COLO668 (cell line): ENCODE measurements at regions not wholly inside any gene's neighbourhood (a gene's known extent, or its start where the extent isn't known, plus 50 kb on each side); places are given as distances from the start of the nearest gene placed in this dataset.
A peak's percentile ranks its signal among the peaks of the same experiment; 100 is the strongest.
"Not testable (repeated sequence)": the region's sequence is repeated elsewhere in the genome, so short reads cannot be mapped to it uniquely, and the experiment has no call there.

Source experiments
- DNase-seq: peaks from one replicate; lab custom pipeline; 2025; ENCODE audit not compliant: unreplicated experiment; lab: John Stamatoyannopoulos, UW

GRCh38 chr4:111022758-111023157, 399.9 kb upstream of the PITX2 start:
- no peak for DNase-seq

GRCh38 chr4:111027526-111027925, 404.6 kb upstream of the PITX2 start:
- DNase-seq, result no peak

DNA sequence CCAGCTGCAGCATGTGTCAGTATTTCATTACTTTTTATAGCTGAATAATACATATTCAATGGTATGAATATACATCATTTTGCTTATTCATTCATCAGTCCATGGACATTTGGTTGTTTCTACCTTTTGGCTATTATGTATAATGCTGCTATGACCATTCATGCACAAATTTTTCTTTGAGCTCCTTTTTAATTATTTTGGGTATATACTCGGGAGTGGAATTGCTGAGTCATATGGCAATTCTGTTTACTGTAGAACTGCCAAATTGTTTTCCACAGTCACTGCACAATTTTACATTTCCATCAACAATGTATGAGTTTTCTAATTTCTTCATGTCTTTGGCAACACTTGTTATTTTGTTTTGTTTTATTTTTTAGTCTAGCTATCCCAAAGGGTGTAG, 405.9 kb upstream of the PITX2 start:
- no peak for DNase-seq

DNA sequence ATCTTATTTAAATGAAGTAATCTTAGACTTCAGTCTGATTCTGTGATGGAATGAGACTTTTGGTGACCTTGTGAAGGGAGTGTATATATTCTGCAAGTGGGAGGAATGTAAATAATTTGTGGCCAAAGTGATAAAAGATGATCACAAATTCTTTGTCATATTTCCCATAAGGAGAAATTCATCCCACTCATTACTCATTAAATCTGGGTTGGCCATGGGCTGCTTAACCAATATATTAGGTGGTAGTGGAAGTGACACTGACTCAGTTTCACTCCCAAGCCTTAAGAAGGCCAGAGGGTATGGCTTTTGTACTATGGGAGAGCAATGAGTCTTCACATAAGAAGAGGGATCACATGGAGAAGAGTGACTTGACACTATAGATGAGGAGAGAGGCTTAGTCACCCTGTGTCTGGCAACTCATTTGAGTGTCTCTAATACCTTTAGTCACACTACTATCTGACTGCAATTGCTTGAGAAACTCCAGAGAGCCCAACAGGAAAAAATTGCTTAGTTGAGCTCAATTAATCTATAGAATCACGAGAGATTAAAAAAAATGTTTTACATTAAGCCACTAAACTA, 408.2 kb upstream of the PITX2 start:
- DNase-seq, result no peak

GRCh38 chr4:111031596-111031995, 408.7 kb upstream of the PITX2 start:
- no peak for DNase-seq

DNA sequence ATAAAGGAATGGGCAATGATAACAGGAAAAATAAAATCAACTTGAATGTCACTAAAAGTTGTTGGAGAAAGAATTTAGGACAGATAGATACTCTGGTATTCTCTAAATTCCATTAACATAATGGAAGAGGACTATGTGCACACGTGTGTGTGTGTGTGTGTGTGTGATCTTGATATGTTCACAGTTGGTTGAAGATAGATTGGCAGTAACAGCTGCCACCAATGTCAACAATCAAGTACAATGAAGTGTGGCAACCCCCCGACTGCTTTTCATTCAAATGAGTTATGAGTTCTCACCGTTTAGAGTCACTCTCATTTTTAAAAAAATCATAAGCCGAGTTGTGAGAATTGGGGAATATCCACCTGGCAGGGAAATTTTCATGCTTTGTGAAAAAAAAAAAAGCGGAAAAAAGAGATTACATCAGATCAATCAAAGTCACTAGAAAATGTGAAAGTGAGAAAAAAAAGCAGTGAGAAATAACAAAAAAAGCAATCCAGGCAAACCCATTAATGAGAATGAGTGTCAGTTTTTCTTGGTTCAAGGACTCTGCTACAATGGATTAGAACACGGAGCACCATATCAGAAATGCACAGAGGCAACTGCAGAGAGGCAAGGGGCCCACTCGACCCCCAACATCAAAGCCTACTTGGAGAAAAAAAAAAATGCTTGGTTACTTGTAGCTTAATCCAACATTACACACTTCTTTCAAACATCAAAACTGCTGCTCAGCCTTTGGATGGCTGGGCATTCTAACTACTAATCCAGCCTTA, 414.9 kb upstream of the PITX2 start:
- peak; percentile 63 for DNase-seq

DNA sequence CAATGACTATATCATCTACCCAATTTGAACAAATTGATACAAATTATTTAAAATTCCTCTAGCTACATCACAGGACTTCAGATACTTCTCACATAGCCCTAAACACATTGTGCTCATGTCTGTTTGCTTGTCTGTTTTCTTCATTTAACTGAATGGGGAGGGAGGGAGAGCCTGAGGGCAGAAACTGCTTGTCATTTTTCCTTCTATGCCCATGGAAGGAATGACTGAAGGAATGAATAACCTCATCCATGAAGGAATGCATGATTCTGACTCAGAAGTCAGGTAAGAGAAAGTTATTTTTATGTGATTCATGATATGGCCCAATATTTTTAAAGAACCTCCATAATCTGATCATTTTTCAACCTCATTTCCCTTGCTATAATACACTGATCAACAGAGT, 418.0 kb upstream of the PITX2 start:
- no peak for DNase-seq

GRCh38 chr4:111043286-111043685, 420.4 kb upstream of the PITX2 start:
- no peak for DNase-seq

- no peak for DNase-seq
Observed at GRCh38 chr4:111045992-111046391, 423.1 kb upstream of the PITX2 start.

GRCh38 chr4:111046811-111047210, 423.9 kb upstream of the PITX2 start:
- DNase-seq, result no peak

DNA sequence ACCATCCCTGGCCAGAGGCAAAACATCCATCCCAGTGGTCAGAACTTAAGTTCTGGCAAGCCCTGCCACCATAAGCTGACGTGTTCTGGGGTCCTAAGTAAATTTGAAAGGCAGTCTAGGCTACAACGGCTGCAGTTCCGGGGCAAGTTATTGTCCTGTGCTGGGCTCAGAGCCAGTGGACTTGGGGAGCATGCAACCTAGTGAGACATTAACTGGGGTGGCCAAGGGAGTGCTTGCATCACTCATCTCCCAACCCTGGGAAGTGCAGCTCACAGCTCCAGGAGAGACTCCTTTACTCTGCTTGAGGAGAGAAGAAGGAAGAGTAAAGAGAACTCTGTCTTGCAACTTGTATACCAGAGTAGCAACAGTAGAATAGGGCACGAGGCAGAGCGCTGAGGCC, 425.4 kb upstream of the PITX2 start:
- DNase-seq, result no peak

- DNase-seq, result no peak
Observed at GRCh38 chr4:111064342-111064993, 441.6 kb upstream of the PITX2 start.

DNA sequence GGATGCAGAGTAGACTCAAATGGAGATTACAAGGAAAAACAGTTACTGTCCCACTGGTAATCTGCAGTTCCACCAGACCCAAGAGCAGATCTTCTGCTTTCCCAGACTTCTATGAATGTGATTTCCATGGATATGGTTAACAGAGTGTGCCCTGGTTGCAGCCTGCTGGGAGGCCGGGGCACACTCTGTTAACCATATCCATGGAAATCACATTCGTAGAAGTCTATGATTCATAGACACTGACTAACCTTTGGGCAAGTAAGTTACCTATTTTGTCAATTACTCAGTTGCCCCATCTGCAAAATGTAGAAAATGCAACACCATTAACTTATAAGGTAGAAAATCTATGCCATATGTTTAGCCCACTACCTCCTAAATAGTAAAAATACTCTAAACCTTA, 443.1 kb upstream of the PITX2 start:
- DNase-seq, result no peak

GRCh38 chr4:111066447-111066846, 443.6 kb upstream of the PITX2 start:
- DNase-seq, result no peak

- DNase-seq, result no peak
Observed at GRCh38 chr4:111066887-111067286, 444.0 kb upstream of the PITX2 start.

DNA sequence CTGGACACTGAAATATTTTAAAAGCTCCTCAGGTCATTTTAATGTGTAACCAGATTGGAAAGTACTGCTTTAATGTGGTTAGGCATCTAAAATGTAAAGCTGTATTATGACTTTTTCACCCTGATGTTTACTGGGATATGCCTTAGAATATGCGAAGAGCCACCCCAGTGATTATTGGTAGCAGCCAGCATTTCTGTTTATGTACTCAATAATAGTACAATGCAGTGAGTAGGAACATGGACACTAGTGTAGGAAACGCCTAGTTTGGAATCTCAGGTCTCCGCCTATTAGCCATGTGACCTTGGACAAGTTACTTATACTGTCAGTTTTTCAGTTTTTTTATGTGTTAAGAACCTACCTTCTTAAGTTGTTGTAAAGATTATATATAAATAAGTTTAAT, 446.0 kb upstream of the PITX2 start:
- no peak for DNase-seq

DNA sequence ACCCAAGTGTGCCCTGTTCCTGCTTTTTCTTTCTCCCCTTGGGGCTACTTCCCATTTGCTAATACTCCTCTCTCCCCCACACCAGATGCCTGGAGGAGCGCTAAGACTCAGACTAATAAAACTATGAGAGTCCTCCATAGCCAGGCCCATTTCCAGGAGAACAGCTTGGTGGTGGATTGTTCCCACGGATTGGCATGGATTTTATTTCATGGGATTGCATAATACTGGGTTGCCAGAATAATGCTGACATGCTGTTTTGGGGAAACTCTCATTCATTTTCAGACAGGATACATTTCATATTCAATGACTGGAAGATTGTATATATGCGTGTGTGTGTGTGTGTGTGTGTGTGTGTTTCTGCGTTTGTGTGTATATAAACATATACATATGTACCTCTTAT, 447.5 kb upstream of the PITX2 start:
- DNase-seq, result no peak

DNA sequence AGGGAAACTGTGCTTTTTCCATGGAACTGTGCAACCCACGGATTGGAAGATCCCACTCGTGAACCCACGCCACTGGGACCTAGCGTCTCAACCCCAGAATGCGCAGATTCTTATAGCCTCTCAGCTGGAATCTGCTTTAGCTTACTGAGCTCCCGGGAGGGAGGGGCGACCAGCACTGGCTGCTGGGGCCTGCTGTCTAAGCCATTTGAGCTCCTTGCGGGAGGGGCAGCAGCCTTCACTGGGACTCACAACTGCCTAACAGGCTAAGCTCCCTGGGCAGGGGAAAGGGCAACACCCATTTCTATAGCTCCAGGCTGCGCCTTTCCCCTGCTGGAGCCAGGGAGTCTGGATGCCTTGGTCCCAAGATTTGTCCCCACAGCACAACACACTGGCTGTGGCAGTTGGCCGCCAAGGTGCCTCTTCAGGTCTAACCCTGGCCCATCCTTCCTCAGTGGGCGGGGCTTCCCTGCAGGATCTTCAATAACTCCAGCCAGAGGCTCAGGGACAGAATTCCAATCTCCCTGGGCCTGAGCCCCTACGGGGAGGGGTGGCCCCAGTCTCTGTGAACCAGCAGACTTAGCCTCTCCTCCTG, 451.7 kb upstream of the PITX2 start:
- DNase-seq, result no peak

DNA sequence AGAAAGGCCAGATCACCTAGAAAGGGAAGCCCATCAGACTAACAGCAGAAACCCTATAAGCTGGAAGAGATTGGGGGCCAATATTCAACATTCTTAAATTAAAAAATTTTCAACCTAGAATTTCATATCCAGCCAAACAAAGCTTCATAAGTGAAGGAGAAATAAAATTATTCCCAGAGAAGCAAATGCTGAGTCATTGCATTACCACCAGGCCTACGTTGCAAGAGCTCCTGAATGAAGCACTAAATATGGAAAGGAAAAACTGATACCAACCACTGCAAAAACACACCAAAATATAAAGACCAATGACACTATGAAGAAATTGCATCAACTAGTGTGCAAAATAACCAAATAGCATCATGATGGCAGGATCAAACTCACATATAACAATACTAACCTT, 453.4 kb upstream of the PITX2 start:
- not testable (repeated sequence) for DNase-seq

DNA sequence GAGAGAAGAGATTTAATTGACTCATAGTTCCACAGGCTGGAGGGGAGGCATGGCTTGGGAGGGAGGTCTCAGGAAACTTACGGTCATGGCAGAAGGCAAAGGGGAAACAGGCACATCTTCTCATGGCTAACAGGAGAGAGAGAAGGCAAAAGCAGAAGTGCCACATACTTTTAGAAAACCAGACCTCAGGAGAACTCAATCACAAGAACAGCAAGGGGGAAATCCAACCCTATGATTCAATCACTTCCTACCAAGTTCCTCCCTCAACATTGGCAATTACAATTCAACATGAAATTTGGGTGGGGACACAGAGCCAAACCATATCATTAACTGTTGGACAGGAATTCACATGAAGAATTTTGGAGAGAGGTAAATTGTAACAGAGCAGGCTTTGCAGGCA, 485.3 kb upstream of the PITX2 start:
- DNase-seq, result no peak

DNA sequence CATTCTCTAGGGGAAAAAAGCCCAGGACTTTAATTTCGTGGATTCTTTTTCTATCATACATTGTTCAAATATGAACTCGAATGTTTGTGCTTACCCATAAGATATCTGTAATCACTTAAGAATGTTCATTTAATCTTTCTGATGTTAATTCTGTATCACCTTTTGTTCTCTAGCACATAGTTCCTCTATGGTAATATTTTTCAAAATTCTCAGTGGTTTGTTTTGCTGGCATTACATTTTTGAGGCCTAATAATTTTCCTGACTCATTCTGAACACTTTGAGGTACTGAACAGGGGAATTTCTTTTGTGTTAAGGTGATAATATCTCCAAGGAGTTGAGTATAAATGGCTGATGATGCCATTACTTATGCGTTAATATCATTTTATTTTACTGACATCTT, 490.7 kb upstream of the PITX2 start:
- no peak for DNase-seq

GRCh38 chr4:111115881-111116280, 493.0 kb upstream of the PITX2 start:
- DNase-seq, result no peak
